ENCODE measurements at regions not wholly inside any gene's neighbourhood (a gene's known extent, or its start where the extent isn't known, plus 50 kb on each side); places are given as distances from the start of the nearest gene placed in this dataset.

- no peaks in the 10 kb centered on the region for H3K4me1 ChIP-seq
- no peak overlapping the region for H3K4me3 ChIP-seq
- H3K36me3 ChIP-seq = no peaks in the 10 kb centered on the region
- no peak for DNase-seq
- intact Hi-C loops (cut with DNase I; ENCODE audit: low total_unique reads) = no loop called here
- H3K9me3 ChIP-seq = no peaks in the 10 kb centered on the region
- no peaks in the 10 kb centered on the region for H3K27me3 ChIP-seq
- no peak for TF ChIP-seq CTCF (IDR thresholded peaks at IDR 0.05)
- no peak overlapping the region for H3K27ac ChIP-seq
Measured at GRCh38 chr3:180306691-180307090, 270.0 kb upstream of the PEX5L start.

DNA sequence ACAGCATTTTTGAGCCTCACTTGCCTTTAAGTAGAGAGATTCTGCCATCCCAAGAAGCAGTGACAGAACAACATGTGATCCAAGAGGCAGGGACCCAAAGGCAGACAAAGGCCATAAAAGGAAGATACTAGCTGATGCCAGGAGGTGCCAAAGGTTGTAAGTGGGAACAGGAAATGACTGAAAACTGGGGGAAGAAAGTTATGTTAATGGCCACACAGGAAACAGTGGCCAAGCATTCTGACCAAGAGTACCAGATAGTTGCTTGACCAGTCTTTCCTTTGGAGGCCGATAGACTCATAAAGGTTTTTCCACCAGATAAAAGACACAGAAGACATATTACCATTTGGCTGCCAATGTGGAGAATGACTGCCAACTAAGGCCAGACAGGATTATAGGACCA lies 274.5 kb upstream of the PEX5L start:
- H3K27me3 ChIP-seq = no peaks in the 10 kb centered on the region
- intact Hi-C loops (cut with DNase I; ENCODE audit: low total_unique reads) = loop anchor here (5.0 kb wide), 1 partner anchor 1786 kb away; no protein-coding TSS in a partner anchor
- no peak overlapping the region for H3K4me3 ChIP-seq
- no peak overlapping the region for H3K27ac ChIP-seq
- no peak for DNase-seq
- no peaks in the 10 kb centered on the region for H3K36me3 ChIP-seq
- H3K4me1 ChIP-seq = no peaks in the 10 kb centered on the region
- TF ChIP-seq CTCF (IDR thresholded peaks at IDR 0.05) = no peak
- no peaks in the 10 kb centered on the region for H3K9me3 ChIP-seq

DNA sequence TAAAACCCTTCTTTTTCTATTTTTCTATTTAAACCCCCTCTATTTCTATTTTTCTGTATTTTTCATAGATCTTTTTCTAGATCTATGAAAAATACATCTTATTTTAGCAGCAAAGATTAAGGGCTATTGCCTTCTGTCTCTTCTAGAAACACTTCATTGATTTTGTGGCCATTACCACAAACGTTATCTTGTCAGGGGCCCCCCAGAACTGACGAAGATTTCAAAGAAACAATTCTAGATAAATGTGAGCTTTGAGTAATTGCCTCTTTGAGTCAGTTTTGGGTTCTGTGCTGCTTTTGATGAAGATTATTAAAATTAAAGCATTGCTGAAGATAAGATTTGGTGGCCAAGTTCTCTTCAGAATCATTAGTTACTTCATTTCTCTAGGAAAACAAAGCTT lies 279.6 kb upstream of the PEX5L start:
- intact Hi-C loops (cut with DNase I; ENCODE audit: low total_unique reads) = no loop called here
- Histone ChIP-seq H3K4me3 (no peak overlapping the region), H3K36me3 (no peaks in the 10 kb centered on the region), H3K27ac (no peak overlapping the region), H3K4me1 (no peaks in the 10 kb centered on the region), H3K9me3 (no peaks in the 10 kb centered on the region), H3K27me3 (no peaks in the 10 kb centered on the region)
- TF ChIP-seq CTCF (IDR thresholded peaks at IDR 0.05) = no peak
- no peak for DNase-seq

DNA sequence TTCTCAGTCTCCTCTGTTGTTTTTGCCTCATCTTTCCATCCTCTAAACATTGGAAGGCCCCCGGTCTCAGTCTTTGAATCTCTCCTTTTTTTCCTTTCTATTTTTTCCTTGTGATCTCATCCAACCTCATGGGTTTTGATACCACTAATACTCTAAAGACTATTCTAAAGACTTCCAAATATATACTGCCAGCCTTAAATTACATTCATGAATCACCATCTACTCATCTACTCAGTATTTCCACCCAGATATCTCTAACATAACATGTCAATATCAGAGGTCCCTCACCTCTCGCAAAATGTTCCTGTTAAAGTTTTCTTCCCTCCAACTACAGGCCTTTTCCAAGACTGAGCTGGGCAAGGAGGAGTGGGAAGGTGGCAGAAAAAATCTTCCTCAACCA lies 282.5 kb upstream of the TTC14 start:
- no peak overlapping the region for H3K4me3 ChIP-seq
- no peaks in the 10 kb centered on the region for H3K36me3 ChIP-seq
- H3K4me1 ChIP-seq = no peaks in the 10 kb centered on the region
- no peak for TF ChIP-seq CTCF (IDR thresholded peaks at IDR 0.05)
- no peaks in the 10 kb centered on the region for H3K9me3 ChIP-seq
- no peak overlapping the region for H3K27ac ChIP-seq
- DNase-seq = no peak
- intact Hi-C loops (cut with DNase I; ENCODE audit: low total_unique reads) = no loop called here
- H3K27me3 ChIP-seq = no peaks in the 10 kb centered on the region

DNA sequence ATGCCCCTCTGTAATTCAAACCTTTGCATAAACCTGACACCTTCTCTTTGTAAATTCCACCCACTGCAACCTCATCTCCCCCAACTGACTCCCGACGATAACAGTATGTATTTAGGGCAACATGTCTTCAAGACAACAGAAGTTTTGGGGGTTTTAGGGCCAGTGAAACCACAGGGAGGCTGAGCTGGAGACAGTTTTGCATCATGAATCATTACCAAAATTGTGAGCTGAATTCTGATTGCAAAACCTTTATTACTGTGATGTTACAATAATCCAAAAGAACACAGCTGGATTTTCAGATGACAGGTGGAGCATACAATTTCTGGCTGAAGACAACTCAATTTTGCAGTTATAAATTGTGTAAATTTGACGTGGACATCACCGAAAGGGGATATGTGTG lies 281.3 kb upstream of the TTC14 start:
- no peaks in the 10 kb centered on the region for H3K4me1 ChIP-seq
- no peak overlapping the region for H3K27ac ChIP-seq
- intact Hi-C loops (cut with DNase I; ENCODE audit: low total_unique reads) = no loop called here
- H3K9me3 ChIP-seq = no peaks in the 10 kb centered on the region
- no peak overlapping the region for H3K4me3 ChIP-seq
- H3K36me3 ChIP-seq = no peaks in the 10 kb centered on the region
- TF ChIP-seq CTCF (IDR thresholded peaks at IDR 0.05) = no peak
- DNase-seq = no peak
- H3K27me3 ChIP-seq = no peaks in the 10 kb centered on the region

DNA sequence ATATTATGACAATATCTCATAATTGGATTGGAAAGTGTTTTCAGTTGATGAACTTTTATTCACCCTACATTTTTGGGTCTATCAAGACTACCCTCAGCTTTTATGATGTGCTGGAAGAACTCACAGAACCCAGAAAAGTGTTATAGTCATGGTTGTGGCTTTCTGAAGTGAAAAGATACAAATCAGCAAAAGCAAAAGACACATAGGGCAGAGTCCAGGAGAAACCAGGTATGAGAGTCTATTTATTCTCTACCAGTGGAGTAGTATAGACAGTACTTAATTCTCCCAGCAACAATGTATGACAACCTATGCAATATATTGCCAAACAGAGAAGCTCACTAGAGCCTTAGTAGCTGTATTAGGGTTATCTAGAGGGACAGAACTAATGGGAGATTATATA lies 280.4 kb upstream of the TTC14 start:
- intact Hi-C loops (cut with DNase I; ENCODE audit: low total_unique reads) = no loop called here
- no peak overlapping the region for H3K27ac ChIP-seq
- no peaks in the 10 kb centered on the region for H3K36me3 ChIP-seq

More for the DNA sequence above, 280.4 kb upstream of the TTC14 start:
- no peak overlapping the region for H3K4me3 ChIP-seq
- H3K9me3 ChIP-seq = no peaks in the 10 kb centered on the region
- no peak for TF ChIP-seq CTCF (IDR thresholded peaks at IDR 0.05)
- no peaks in the 10 kb centered on the region for H3K4me1 ChIP-seq
- no peak for DNase-seq
- no peaks in the 10 kb centered on the region for H3K27me3 ChIP-seq

Measured in tibial artery (tissue), 4 donors.